Stimulated activated CD4-positive, alpha-beta T cell treated with anti-CD3 and anti-CD28 coated beads, Interleukin-4, amount 100 ng/mL, for 1 hour (primary cell): ENCODE measurements at regions not wholly inside any gene's neighbourhood (a gene's known extent, or its start where the extent isn't known, plus 50 kb on each side); places are given as distances from the start of the nearest gene placed in this dataset.
A peak's percentile ranks its signal among the peaks of the same experiment; 100 is the strongest.
"Not testable (repeated sequence)": the region's sequence is repeated elsewhere in the genome, so short reads cannot be mapped to it uniquely, and the experiment has no call there.

Experiments used
- DNase-seq: peaks from one replicate; pipeline ENCODE4 v3.0.0-alpha.2; 2020

- DNase-seq: no peak
These were observed 62.1 kb upstream of the TEKT1 start for GRCh38 chr17:6893382-6894205.

- peak; percentile 16 for DNase-seq
These were observed 62.6 kb upstream of the TEKT1 start for GRCh38 chr17:6894206-6894528.

- DNase-seq: no peak
These were observed 69.6 kb upstream of the TEKT1 start for GRCh38 chr17:6901086-6901485.

- no peak for DNase-seq
These were observed 71.9 kb upstream of the TEKT1 start for GRCh38 chr17:6903326-6903900.

- no peak for DNase-seq
These were observed 77.3 kb upstream of the TEKT1 start for GRCh38 chr17:6908807-6909206.

- DNase-seq: no peak
These were observed 79.6 kb upstream of the TEKT1 start for GRCh38 chr17:6910987-6911603.

GRCh38 chr17:6912110-6913051 lies 80.9 kb upstream of the TEKT1 start:
- DNase-seq: no peak

GRCh38 chr17:6913608-6914443 lies 82.0 kb upstream of the ALOX12 start:
- peak; percentile 83 for DNase-seq

GRCh38 chr17:6914711-6915110 lies 81.1 kb upstream of the ALOX12 start:
- no peak for DNase-seq

GRCh38 chr17:6915620-6916019 lies 80.2 kb upstream of the ALOX12 start:
- no peak for DNase-seq

- DNase-seq: no peak
These were observed 76.7 kb upstream of the ALOX12 start for GRCh38 chr17:6919158-6919557.

- no peak for DNase-seq
These were observed 72.5 kb upstream of the ALOX12 start for GRCh38 chr17:6923385-6923784.

GRCh38 chr17:6924208-6924607 lies 71.6 kb upstream of the ALOX12 start:
- DNase-seq: no peak

GRCh38 chr17:6926667-6927066 lies 69.2 kb upstream of the ALOX12 start:
- DNase-seq: no peak

GRCh38 chr17:6927290-6928126 lies 68.3 kb upstream of the ALOX12 start:
- no peak for DNase-seq

GRCh38 chr17:6928193-6928592 lies 67.7 kb upstream of the ALOX12 start:
- DNase-seq: no peak

GRCh38 chr17:6930749-6931148 lies 65.1 kb upstream of the ALOX12 start:
- no peak for DNase-seq

GRCh38 chr17:6934544-6934943 lies 61.3 kb upstream of the ALOX12 start:
- not testable (repeated sequence) for DNase-seq

- no peak for DNase-seq
These were observed 59.4 kb upstream of the ALOX12 start for GRCh38 chr17:6936370-6937028.

GRCh38 chr17:6938637-6939036 lies 57.2 kb upstream of the ALOX12 start:
- no peak for DNase-seq

- DNase-seq: no peak
These were observed 55.6 kb upstream of the ALOX12 start for GRCh38 chr17:6940186-6940649.
